Stimulated activated naive B cell treated with anti-CD40 and anti-IgM and Interleukin-4, amounts not matched to agents 10 μg/mL and 1 μg/mL and 100 μg/mL, for 72 hours (primary cell): ENCODE measurements at regions not wholly inside any gene's neighbourhood (a gene's known extent, or its start where the extent isn't known, plus 50 kb on each side); places are given as distances from the start of the nearest gene placed in this dataset.

Experiments
- ATAC-seq, 2 donors: fragments of 150-1000 bp; cut with Tn5 transposase; replicated peaks; 2 replicates each; pipeline ENCODE4 v1.10.0; 2021; ENCODE audit warnings: moderate library complexity in 1 of 2
- DNase-seq: peaks from one replicate; pipeline ENCODE4 v3.0.0; 2021
- H3K27ac Mint-ChIP-seq: one replicate; pipeline ENCODE4 v1.8.0; 2022; ENCODE audit warnings: mild to moderate bottlenecking, mixed read lengths
- H3K27me3 Mint-ChIP-seq, 2 donors: one replicate each; pipeline ENCODE4 v1.8.0; 2022; ENCODE audit warnings: mixed read lengths in 2 of 2
- H3K36me3 Mint-ChIP-seq, 2 donors: one replicate each; pipeline ENCODE4 v1.8.0; 2022; ENCODE audit warnings: mixed read lengths in 2 of 2, mild to moderate bottlenecking in 1 of 2
- H3K4me1 Mint-ChIP-seq, 2 donors: one replicate each; pipeline ENCODE4 v1.8.0; 2022; ENCODE audit warnings: mixed read lengths in 2 of 2, mild to moderate bottlenecking in 1 of 2
- H3K4me3 Mint-ChIP-seq, 2 donors: one replicate each; pipeline ENCODE4 v1.8.0; 2022; ENCODE audit warnings: mild to moderate bottlenecking in 2 of 2, mixed read lengths in 2 of 2, moderate library complexity in 1 of 2
- H3K9me3 Mint-ChIP-seq, 2 donors: one replicate each; pipeline ENCODE4 v1.8.0; 2022; ENCODE audit warnings: mixed read lengths in 2 of 2, mild to moderate bottlenecking in 1 of 2

DNA sequence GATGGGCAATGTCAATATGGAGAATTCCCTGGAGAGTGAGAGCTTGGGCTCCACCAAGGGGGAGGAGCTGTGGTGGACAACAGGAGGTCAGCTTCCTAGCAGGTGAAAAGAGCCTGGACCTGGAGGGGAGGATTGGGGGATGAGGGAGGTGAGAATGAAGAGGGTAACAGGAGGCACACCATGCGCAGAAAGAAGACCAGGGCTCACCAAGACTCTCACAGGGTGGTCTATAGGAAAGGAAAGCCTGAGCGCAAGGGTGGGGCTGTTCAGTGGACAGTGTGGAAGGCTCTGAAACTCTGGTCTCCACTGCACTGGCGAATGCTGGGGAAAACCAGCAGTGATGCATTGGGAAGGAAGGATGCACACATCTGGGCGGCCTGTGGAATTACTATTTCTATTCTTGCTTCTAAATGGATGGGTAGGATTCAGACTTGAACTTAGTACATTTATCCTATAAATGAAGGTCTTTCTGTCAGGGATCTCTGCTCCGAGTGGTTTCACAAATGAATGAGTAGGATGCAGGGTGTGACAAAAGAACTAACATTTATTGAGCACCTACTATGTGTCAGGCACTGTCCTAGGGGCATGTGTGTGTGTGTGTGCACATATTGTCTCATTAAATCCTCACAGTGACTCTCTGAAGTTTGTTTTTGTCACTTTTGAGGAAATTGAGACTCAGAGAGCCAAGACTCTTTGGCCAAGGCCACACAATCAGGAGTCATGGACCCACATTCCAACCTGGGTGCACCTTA is 152.7 kb downstream of the CD83 start:
- peak overlapping the region; percentile 74 for H3K27ac Mint-ChIP-seq
- H3K4me3 Mint-ChIP-seq: no peak overlapping the region
- H3K9me3 Mint-ChIP-seq: peaks cover 0 to 8% of the 10 kb centered on the region in 2 donors
- H3K36me3 Mint-ChIP-seq: peaks cover 35 to 63% of the 10 kb centered on the region in 2 donors
- DNase-seq: no peak
- H3K27me3 Mint-ChIP-seq: no peaks in the 10 kb centered on the region
- peaks cover 64 to 92% of the 10 kb centered on the region in 2 donors for H3K4me1 Mint-ChIP-seq
- no peak for ATAC-seq

DNA sequence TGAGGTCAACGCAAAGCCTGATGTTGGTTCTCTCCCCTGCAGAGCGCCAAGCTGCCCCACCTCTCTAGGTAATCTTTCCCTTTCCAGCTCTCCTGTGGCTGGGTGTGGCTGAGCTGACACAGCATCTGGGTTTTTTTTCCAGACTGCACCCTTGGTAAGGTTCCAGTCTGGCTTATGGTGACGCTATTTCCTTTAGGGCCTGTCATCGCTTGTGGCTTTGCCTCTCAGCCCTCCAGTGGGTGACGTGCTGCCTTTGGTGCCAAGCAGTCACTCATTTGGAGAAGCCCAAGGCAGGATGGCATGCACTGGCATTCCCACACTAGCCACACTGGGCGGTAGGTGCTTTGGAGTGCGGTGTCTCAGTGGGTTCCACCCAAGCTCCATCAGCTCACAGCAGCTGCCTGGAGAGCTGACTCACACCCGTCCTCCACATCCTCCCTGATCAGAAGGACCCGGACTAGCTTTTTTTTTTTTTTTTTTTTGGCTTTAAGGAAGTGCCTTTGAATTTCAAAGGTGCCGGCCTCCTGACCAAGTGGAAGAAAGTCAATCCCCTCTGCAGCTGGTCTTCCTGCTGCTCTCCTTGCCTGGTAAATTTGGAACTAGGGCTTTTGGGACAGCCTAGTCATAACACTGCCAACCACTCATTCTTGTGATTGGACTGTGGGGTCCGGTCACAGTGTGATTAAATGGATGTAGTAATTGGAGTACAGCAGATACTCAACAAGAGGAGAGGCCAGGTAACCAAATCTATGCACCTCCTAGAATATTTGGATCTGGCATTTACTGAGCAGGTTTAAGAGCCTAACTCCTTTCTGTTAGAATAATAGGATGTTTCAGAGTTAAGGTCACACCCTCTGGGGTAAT is 153.6 kb downstream of the CD83 start:
- DNase-seq: peak; percentile 36
- H3K27ac Mint-ChIP-seq: peak overlapping the region; percentile 85
- peaks cover 35 to 64% of the 10 kb centered on the region in 2 donors for H3K36me3 Mint-ChIP-seq
- H3K4me1 Mint-ChIP-seq: peaks cover 66 to 92% of the 10 kb centered on the region in 2 donors
- H3K27me3 Mint-ChIP-seq: no peaks in the 10 kb centered on the region
- H3K9me3 Mint-ChIP-seq: peaks cover 0 to 8% of the 10 kb centered on the region in 2 donors
- peak; percentile 70 to 82 for ATAC-seq
- H3K4me3 Mint-ChIP-seq: peak overlapping the region in 1 of 2 donors; percentile 48

DNA sequence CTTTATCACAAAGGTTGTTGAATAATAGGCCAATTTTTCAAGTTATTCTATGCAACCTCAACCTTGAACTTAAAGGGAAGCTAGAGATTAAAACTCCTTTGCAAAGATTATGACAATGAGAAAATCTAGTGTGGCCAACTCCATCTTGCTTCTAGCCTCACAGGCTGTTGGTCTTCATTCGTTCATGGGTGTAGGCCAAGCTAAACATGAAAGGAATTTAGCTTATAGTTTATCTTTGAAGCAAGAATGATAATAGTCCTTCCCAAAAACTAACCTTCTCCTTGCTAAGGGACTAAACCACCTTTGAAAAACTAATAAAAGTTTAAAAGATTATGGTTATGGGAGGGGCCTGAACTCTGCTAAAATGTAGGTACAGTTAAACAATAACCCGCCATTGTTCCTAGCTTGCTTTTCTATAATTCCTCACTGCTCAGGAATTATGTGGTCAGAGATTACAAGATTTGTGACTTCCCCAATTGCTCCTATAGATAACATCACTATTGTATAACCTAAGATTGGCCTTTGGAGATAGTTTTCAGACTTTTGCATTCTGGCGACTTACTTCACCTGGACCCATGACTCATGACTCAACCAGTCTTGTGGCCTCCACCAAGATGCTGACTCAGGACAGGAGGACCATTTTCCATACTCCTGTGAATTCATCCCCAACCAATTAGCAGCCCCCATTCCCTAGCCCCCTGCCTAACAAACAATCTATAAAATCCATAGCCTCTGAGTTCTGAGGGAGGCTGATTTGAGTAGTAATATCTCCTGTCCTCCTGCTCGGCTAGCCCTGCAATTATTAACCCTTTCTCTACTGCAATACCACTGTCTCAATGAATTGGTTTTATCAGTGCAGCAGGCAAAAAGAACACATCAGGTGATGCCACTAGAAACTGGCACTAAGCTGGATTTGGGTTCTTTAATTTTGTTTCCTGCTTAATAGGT is 154.5 kb downstream of the CD83 start:
- Mint-ChIP-seq H3K9me3 (peaks cover 0 to 8% of the 10 kb centered on the region in 2 donors), H3K27ac (peak overlapping the region; percentile 85), H3K36me3 (peaks cover 31 to 59% of the 10 kb centered on the region in 2 donors), H3K27me3 (no peaks in the 10 kb centered on the region), H3K4me3 (no peak overlapping the region), H3K4me1 (peaks cover 64 to 92% of the 10 kb centered on the region in 2 donors)
- DNase-seq (no peak), ATAC-seq (no peak)

- H3K4me1 Mint-ChIP-seq: peaks cover 67 to 96% of the 10 kb centered on the region in 2 donors
- H3K27ac Mint-ChIP-seq: peak overlapping the region; percentile 32
- ATAC-seq (no peak), DNase-seq (no peak)
- no peaks in the 10 kb centered on the region for H3K27me3 Mint-ChIP-seq
- peaks cover 33 to 59% of the 10 kb centered on the region in 2 donors for H3K36me3 Mint-ChIP-seq
- H3K9me3 Mint-ChIP-seq: peaks cover 4 to 11% of the 10 kb centered on the region in 2 donors
- no peak overlapping the region for H3K4me3 Mint-ChIP-seq
Observed at GRCh38 chr6:14272737-14273085, 155.1 kb downstream of the CD83 start.

GRCh38 chr6:14273191-14273590 is 155.6 kb downstream of the CD83 start:
- Mint-ChIP-seq H3K27me3 (no peaks in the 10 kb centered on the region), H3K9me3 (peaks cover 5 to 11% of the 10 kb centered on the region in 2 donors), H3K4me1 (peaks cover 71 to 99% of the 10 kb centered on the region in 2 donors), H3K36me3 (peaks cover 33 to 60% of the 10 kb centered on the region in 2 donors), H3K27ac (peak overlapping the region; percentile 32), H3K4me3 (no peak overlapping the region)
- DNase-seq: no peak
- ATAC-seq: no peak

DNA sequence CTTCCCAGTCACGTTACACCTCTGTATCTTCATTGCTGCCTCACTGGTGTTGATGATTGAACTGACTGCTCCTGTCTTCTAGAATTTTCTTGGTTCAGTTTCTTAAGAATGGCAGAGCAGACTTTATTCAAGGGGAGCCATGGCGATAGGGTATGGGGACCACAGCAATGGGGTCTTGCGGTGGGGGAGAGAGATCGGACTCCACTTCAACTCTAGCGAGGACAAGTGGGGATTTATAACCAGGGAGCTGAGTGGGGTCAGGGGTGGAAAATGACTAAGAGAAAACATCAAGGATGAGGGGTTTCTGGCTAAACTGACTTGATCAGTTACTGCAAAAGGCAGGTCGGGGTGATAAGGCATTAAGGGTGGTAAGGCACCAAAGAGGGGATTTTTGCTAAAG is 156.4 kb downstream of the CD83 start:
- ATAC-seq (no peak), DNase-seq (no peak)
- Mint-ChIP-seq H3K4me1 (peaks cover 70 to 96% of the 10 kb centered on the region in 2 donors), H3K27me3 (no peaks in the 10 kb centered on the region), H3K27ac (peak overlapping the region; percentile 93), H3K36me3 (peaks cover 33 to 53% of the 10 kb centered on the region in 2 donors), H3K4me3 (no peak overlapping the region), H3K9me3 (peaks cover 5 to 11% of the 10 kb centered on the region in 2 donors)

DNA sequence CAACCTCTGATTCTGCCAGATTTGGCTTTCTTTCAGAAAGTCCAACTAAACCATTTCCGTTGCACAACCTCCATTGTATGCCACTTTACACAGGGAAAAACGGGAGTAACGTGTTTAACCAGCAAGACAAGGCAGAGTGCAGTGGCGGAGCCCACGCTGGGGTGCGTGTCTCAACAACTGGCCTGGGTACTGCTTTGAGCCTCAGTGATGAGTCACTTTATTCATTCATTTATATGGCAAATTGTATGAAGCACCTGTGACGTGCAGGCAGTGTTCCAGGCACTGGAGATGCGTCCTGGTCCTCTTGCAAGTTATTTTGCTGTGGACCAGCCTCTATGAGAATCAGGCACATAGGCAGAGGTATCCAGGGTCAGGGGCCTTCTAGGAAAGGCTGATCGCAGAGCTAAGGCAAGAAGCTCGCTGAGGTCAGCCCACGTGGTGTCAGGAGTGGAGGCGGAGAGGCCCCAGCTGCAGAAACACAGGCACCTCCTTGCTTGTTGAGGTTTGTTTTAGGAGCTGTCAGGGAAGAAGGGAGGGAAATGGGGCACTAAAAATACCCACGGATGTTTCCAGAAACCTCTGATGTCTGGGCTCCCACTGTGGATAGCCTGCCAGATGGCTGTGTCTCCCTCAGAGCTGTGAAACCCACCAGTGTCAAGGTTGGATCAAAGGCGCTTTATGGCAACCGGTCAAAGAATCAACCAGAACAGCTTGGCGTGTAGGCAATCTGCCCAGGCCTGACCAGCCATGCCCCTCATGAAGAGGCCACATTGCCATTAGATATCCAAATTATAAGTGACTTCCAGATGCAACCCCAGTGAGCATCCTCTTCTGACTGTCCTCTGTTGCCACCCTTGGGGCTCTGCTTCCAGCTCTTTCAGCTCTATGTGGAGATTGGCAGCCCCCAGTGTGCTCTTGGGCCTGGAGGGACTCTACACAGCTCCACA is 157.2 kb downstream of the CD83 start:
- peak overlapping the region; percentile 94 for H3K27ac Mint-ChIP-seq
- no peak for DNase-seq
- H3K4me1 Mint-ChIP-seq: peaks cover 64 to 88% of the 10 kb centered on the region in 2 donors
- H3K36me3 Mint-ChIP-seq: peaks cover 33 to 57% of the 10 kb centered on the region in 2 donors
- peaks cover 5 to 11% of the 10 kb centered on the region in 2 donors for H3K9me3 Mint-ChIP-seq
- ATAC-seq: no peak
- no peaks in the 10 kb centered on the region for H3K27me3 Mint-ChIP-seq
- H3K4me3 Mint-ChIP-seq: peak overlapping the region in 1 of 2 donors; percentile 44

- H3K36me3 Mint-ChIP-seq: peaks cover 38 to 59% of the 10 kb centered on the region in 2 donors
- peaks cover 5 to 16% of the 10 kb centered on the region in 2 donors for H3K9me3 Mint-ChIP-seq
- DNase-seq (no peak), ATAC-seq (no peak)
- no peaks in the 10 kb centered on the region for H3K27me3 Mint-ChIP-seq
- H3K4me3 Mint-ChIP-seq: peak overlapping the region; percentile 44 to 64
- peaks cover 57 to 86% of the 10 kb centered on the region in 2 donors for H3K4me1 Mint-ChIP-seq
- peak overlapping the region; percentile 94 for H3K27ac Mint-ChIP-seq
Observed at GRCh38 chr6:14275493-14275851, 157.9 kb downstream of the CD83 start.

DNA sequence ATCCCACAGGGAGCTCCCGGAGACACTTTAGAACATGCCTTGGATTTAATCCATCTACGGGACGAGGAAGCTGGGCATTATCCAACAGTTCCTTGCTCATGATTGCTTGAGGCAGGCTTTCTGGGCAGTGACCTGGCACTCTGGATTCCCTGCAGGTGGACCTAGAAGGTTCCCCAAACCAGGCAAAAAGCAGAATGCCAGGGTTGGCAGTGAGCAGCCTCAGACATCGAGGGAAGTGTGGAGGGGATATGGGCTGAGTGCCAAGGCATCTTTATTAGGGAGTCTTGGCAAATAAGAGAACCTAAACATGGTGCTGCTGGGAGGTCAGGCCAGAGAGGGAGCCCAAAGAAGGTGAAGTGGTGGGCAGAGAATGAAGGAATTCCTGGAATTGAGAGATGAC is 158.5 kb downstream of the CD83 start:
- DNase-seq: no peak
- H3K9me3 Mint-ChIP-seq: peaks cover 5 to 13% of the 10 kb centered on the region in 2 donors
- H3K4me1 Mint-ChIP-seq: peaks cover 53 to 86% of the 10 kb centered on the region in 2 donors
- H3K36me3 Mint-ChIP-seq: peaks cover 41 to 62% of the 10 kb centered on the region in 2 donors
- peak overlapping the region; percentile 51 to 64 for H3K4me3 Mint-ChIP-seq
- no peaks in the 10 kb centered on the region for H3K27me3 Mint-ChIP-seq
- ATAC-seq: no peak
- peak overlapping the region; percentile 94 for H3K27ac Mint-ChIP-seq

- peaks cover 5 to 13% of the 10 kb centered on the region in 2 donors for H3K9me3 Mint-ChIP-seq
- no peaks in the 10 kb centered on the region for H3K27me3 Mint-ChIP-seq
- H3K4me3 Mint-ChIP-seq: peak overlapping the region; percentile 71
- ATAC-seq (peak; percentile 98), DNase-seq (peak; percentile 46)
- H3K4me1 Mint-ChIP-seq: peaks cover 50 to 79% of the 10 kb centered on the region in 2 donors
- H3K36me3 Mint-ChIP-seq: peaks cover 40 to 66% of the 10 kb centered on the region in 2 donors
- peak overlapping the region; percentile 94 for H3K27ac Mint-ChIP-seq
Observed at GRCh38 chr6:14276667-14277404, 159.3 kb downstream of the CD83 start.

- Mint-ChIP-seq H3K9me3 (peaks cover 5 to 13% of the 10 kb centered on the region in 2 donors), H3K4me3 (peak overlapping the region; percentile 70 to 71), H3K36me3 (peaks cover 36 to 61% of the 10 kb centered on the region in 2 donors), H3K4me1 (peaks cover 48 to 74% of the 10 kb centered on the region in 2 donors), H3K27me3 (no peaks in the 10 kb centered on the region), H3K27ac (peak overlapping the region; percentile 94)
- DNase-seq (no peak), ATAC-seq (peak; percentile 55 to 62)
Observed at GRCh38 chr6:14277405-14277930, 159.9 kb downstream of the CD83 start.

DNA sequence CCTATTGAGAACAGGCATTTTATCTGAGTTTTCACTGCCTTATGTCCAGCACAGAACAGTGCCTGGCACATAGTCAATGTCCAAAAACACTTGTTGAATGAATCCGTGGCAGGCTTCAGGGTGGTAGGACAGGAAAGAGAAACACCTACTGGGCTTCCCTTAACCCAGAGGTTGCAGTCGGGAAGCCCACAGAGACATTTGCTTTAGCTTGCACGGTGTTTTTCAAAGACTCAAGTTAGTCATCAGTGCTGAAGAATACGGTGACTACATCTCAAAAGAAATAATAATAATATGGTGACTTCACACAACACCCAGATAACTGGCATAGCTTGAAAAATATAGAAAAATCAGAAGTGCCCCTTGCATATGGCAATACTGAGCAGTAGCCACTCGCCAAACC is 160.4 kb downstream of the CD83 start:
- peaks cover 5 to 12% of the 10 kb centered on the region in 2 donors for H3K9me3 Mint-ChIP-seq
- peak overlapping the region; percentile 70 to 71 for H3K4me3 Mint-ChIP-seq
- peaks cover 46 to 70% of the 10 kb centered on the region in 2 donors for H3K4me1 Mint-ChIP-seq
- peak overlapping the region; percentile 94 for H3K27ac Mint-ChIP-seq
- ATAC-seq (no peak), DNase-seq (no peak)
- H3K27me3 Mint-ChIP-seq: no peaks in the 10 kb centered on the region
- H3K36me3 Mint-ChIP-seq: peaks cover 32 to 57% of the 10 kb centered on the region in 2 donors
